GM23338 (cell line): ENCODE measurements at regions not wholly inside any gene's neighbourhood (a gene's known extent, or its start where the extent isn't known, plus 50 kb on each side); places are given as distances from the start of the nearest gene placed in this dataset.

ENCODE experiments used
- ATAC-seq: fragments of 200-7000 bp; cut with Tn5 transposase; 3 replicates; pipeline ENCODE4 v1.9.1; 2020
- DNase-seq: peaks from one replicate; pipeline ENCODE4 v3.0.0-alpha.2; 2015; ENCODE audit warnings: low spot score
- H2AFZ ChIP-seq: fragments of 200-600 bp; sonication (generic); 2 replicates; pipeline ENCODE4 v1.8.0; 2016; ENCODE audit warnings: antibody characterized with exemption, mild to moderate bottlenecking, moderate library complexity
- H3F3A ChIP-seq: fragments of 200-600 bp; sonication (generic); replicated peaks from 2 replicates; pipeline ENCODE4 v1.8.0; 2017; ENCODE audit warnings: antibody characterized with exemption, mixed run types, low read depth
- H3K27ac ChIP-seq: fragments of 200-600 bp; sonication (generic); 2 replicates; pipeline ENCODE4 v1.6.1; 2016; ENCODE audit warnings: low read depth
- H3K27me3 ChIP-seq: fragments of 200-600 bp; sonication (generic); 2 replicates; pipeline ENCODE4 v1.8.0; 2016; ENCODE audit warnings: mild to moderate bottlenecking, mixed run types, moderate library complexity; ENCODE audit not compliant: insufficient read depth
- H3K36me3 ChIP-seq: fragments of 200-600 bp; sonication (generic); 2 replicates; pipeline ENCODE4 v1.8.0; 2016; ENCODE audit warnings: mild to moderate bottlenecking; ENCODE audit not compliant: insufficient read depth
- H3K4me1 ChIP-seq: fragments of 200-600 bp; sonication (generic); 2 replicates; pipeline ENCODE4 v1.8.0; 2016; ENCODE audit warnings: mild to moderate bottlenecking, moderate library complexity; ENCODE audit not compliant: insufficient read depth
- H3K4me2 ChIP-seq: fragments of 200-600 bp; sonication (generic); 2 replicates; pipeline ENCODE4 v1.7.1; 2017; ENCODE audit warnings: mixed run types
- H3K4me3 ChIP-seq: fragments of 200-600 bp; sonication (generic); 2 replicates; pipeline ENCODE4 v1.6.1; 2016; ENCODE audit warnings: mixed run types
- H3K79me2 ChIP-seq: fragments of 200-600 bp; sonication (generic); replicated peaks from 2 replicates; pipeline ENCODE4 v1.8.0; 2017; ENCODE audit warnings: mild to moderate bottlenecking; ENCODE audit not compliant: insufficient read depth
- H3K9me2 ChIP-seq: fragments of 200-600 bp; sonication (generic); 2 replicates; pipeline ENCODE4 v1.8.0; 2017; ENCODE audit not compliant: insufficient read depth
- H4K20me1 ChIP-seq: fragments of 200-600 bp; sonication (generic); replicated peaks from 2 replicates; pipeline ENCODE4 v1.8.0; 2017; ENCODE audit warnings: mild to moderate bottlenecking; ENCODE audit not compliant: insufficient read depth
- H3K27ac Mint-ChIP-seq: 2 replicates; pipeline ENCODE4 v1.8.0; 2020; ENCODE audit warnings: inconsistent platforms, mild to moderate bottlenecking, moderate library complexity, mixed read lengths
- H3K27me3 Mint-ChIP-seq: 3 replicates; pipeline ENCODE4 v1.8.0; 2022; ENCODE audit warnings: low read depth, mild to moderate bottlenecking, moderate library complexity, mixed read lengths, inconsistent platforms; ENCODE audit not compliant: insufficient read depth, poor library complexity
- H3K36me3 Mint-ChIP-seq: 3 replicates; pipeline ENCODE4 v1.8.0; 2021; ENCODE audit warnings: low read depth, mild to moderate bottlenecking, inconsistent platforms, moderate library complexity, mixed read lengths
- H3K4me1 Mint-ChIP-seq: 3 replicates; pipeline ENCODE4 v1.8.0; 2020; ENCODE audit warnings: mild to moderate bottlenecking, inconsistent platforms, mixed read lengths
- H3K4me3 Mint-ChIP-seq: 3 replicates; pipeline ENCODE4 v1.8.0; 2021; ENCODE audit warnings: moderate library complexity, mild to moderate bottlenecking, inconsistent platforms, mixed read lengths
- H3K9me3 Mint-ChIP-seq: 3 replicates; pipeline ENCODE4 v1.8.0; 2020; ENCODE audit warnings: moderate library complexity, mild to moderate bottlenecking, inconsistent platforms, mixed read lengths
- CREB1 ChIP-seq: fragments of 250-450 bp; sonication (Bioruptor Pico); IDR thresholded peaks from 2 replicates; pipeline ENCODE4 v1.5.0; 2020; ENCODE audit warnings: low read depth, mild to moderate bottlenecking, moderate library complexity
- EZH2 ChIP-seq: fragments of 200-600 bp; sonication (generic); IDR thresholded peaks from one replicate; pipeline ENCODE4 v1.8.0; 2017; ENCODE audit warnings: antibody characterized with exemption, mild to moderate bottlenecking, low read depth; ENCODE audit not compliant: unreplicated experiment
- EZH2phosphoT487 ChIP-seq: fragments of 200-600 bp; sonication (generic); IDR thresholded peaks from one replicate; pipeline ENCODE4 v1.8.1; 2018; ENCODE audit warnings: antibody characterized with exemption; ENCODE audit not compliant: unreplicated experiment
- JUNB ChIP-seq: IDR thresholded peaks from one replicate; pipeline ENCODE4 v1.6.1; 2016; ENCODE audit warnings: antibody characterized with exemption; ENCODE audit not compliant: unreplicated experiment
- NANOG ChIP-seq: IDR thresholded peaks from 2 replicates; pipeline ENCODE4 v1.6.1; 2016; ENCODE audit warnings: antibody characterized with exemption, borderline replicate concordance
- POLR2AphosphoS5 ChIP-seq: IDR thresholded peaks from 2 replicates; pipeline ENCODE4 v1.6.1; 2016; ENCODE audit warnings: antibody characterized with exemption, low read depth
- STAT1 ChIP-seq: IDR thresholded peaks from one replicate; pipeline ENCODE4 v1.6.1; 2016; ENCODE audit warnings: antibody characterized with exemption; ENCODE audit not compliant: unreplicated experiment
- TF ChIP-seq, protein P1 (sequence below): fragments of 250-450 bp; sonication (Bioruptor Pico); IDR thresholded peaks from 2 replicates; pipeline ENCODE4 v1.5.0; 2020; ENCODE audit warnings: mild to moderate bottlenecking, moderate library complexity
- TF ChIP-seq, protein P2 (sequence below): IDR thresholded peaks from one replicate; pipeline ENCODE4 v1.6.1; 2018; ENCODE audit warnings: antibody characterized with exemption; ENCODE audit not compliant: unreplicated experiment
- TF ChIP-seq, protein P3 (sequence below), 2 experiments: fragments of 200-600 bp in 1 of 2; sonication (generic) in 1 of 2; conservative IDR thresholded peaks; 2 replicates each; pipeline versions ENCODE4 v1.5.1 to v1.6.1; 2016 to 2017; ENCODE audit warnings: antibody characterized with exemption in 2 of 2, low read depth in 2 of 2, mild to moderate bottlenecking in 2 of 2, moderate library complexity in 1 of 2

DNA sequence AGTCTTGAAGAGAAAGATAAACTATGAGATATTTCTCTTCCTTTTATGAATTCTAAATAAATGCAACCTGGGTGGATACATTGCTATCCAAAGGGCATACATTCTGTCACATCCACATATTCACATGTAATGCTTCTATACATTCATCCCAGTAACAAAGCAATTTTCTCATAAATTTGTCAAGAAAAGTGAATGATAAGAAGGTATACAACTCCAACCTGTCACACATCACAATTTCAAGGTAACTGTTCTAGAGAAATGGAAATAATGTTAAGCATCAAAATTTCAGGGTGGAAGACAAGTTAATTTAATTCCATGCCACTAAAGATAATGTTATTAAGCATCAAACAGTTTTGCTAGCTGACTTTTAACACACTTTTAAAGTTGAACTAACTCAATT is 212.9 kb downstream of the SYT10 start (continued):
- TF ChIP-seq, protein P1, sequence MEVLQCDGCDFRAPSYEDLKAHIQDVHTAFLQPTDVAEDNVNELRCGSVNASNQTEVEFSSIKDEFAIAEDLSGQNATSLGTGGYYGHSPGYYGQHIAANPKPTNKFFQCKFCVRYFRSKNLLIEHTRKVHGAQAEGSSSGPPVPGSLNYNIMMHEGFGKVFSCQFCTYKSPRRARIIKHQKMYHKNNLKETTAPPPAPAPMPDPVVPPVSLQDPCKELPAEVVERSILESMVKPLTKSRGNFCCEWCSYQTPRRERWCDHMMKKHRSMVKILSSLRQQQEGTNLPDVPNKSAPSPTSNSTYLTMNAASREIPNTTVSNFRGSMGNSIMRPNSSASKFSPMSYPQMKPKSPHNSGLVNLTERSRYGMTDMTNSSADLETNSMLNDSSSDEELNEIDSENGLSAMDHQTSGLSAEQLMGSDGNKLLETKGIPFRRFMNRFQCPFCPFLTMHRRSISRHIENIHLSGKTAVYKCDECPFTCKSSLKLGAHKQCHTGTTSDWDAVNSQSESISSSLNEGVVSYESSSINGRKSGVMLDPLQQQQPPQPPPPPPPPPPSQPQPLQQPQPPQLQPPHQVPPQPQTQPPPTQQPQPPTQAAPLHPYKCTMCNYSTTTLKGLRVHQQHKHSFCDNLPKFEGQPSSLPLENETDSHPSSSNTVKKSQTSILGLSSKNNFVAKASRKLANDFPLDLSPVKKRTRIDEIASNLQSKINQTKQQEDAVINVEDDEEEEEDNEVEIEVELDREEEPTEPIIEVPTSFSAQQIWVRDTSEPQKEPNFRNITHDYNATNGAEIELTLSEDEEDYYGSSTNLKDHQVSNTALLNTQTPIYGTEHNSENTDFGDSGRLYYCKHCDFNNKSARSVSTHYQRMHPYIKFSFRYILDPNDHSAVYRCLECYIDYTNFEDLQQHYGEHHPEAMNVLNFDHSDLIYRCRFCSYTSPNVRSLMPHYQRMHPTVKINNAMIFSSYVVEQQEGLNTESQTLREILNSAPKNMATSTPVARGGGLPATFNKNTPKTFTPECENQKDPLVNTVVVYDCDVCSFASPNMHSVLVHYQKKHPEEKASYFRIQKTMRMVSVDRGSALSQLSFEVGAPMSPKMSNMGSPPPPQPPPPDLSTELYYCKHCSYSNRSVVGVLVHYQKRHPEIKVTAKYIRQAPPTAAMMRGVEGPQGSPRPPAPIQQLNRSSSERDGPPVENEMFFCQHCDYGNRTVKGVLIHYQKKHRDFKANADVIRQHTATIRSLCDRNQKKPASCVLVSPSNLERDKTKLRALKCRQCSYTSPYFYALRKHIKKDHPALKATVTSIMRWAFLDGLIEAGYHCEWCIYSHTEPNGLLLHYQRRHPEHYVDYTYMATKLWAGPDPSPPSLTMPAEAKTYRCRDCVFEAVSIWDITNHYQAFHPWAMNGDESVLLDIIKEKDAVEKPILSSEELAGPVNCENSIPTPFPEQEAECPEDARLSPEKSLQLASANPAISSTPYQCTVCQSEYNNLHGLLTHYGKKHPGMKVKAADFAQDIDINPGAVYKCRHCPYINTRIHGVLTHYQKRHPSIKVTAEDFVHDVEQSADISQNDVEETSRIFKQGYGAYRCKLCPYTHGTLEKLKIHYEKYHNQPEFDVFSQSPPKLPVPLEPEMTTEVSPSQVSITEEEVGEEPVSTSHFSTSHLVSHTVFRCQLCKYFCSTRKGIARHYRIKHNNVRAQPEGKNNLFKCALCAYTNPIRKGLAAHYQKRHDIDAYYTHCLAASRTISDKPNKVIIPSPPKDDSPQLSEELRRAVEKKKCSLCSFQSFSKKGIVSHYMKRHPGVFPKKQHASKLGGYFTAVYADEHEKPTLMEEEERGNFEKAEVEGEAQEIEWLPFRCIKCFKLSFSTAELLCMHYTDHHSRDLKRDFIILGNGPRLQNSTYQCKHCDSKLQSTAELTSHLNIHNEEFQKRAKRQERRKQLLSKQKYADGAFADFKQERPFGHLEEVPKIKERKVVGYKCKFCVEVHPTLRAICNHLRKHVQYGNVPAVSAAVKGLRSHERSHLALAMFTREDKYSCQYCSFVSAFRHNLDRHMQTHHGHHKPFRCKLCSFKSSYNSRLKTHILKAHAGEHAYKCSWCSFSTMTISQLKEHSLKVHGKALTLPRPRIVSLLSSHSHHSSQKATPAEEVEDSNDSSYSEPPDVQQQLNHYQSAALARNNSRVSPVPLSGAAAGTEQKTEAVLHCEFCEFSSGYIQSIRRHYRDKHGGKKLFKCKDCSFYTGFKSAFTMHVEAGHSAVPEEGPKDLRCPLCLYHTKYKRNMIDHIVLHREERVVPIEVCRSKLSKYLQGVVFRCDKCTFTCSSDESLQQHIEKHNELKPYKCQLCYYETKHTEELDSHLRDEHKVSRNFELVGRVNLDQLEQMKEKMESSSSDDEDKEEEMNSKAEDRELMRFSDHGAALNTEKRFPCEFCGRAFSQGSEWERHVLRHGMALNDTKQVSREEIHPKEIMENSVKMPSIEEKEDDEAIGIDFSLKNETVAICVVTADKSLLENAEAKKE, result no peak
- TF ChIP-seq POLR2AphosphoS5, result no peak
- TF ChIP-seq EZH2, result no peak
- TF ChIP-seq, protein P2, sequence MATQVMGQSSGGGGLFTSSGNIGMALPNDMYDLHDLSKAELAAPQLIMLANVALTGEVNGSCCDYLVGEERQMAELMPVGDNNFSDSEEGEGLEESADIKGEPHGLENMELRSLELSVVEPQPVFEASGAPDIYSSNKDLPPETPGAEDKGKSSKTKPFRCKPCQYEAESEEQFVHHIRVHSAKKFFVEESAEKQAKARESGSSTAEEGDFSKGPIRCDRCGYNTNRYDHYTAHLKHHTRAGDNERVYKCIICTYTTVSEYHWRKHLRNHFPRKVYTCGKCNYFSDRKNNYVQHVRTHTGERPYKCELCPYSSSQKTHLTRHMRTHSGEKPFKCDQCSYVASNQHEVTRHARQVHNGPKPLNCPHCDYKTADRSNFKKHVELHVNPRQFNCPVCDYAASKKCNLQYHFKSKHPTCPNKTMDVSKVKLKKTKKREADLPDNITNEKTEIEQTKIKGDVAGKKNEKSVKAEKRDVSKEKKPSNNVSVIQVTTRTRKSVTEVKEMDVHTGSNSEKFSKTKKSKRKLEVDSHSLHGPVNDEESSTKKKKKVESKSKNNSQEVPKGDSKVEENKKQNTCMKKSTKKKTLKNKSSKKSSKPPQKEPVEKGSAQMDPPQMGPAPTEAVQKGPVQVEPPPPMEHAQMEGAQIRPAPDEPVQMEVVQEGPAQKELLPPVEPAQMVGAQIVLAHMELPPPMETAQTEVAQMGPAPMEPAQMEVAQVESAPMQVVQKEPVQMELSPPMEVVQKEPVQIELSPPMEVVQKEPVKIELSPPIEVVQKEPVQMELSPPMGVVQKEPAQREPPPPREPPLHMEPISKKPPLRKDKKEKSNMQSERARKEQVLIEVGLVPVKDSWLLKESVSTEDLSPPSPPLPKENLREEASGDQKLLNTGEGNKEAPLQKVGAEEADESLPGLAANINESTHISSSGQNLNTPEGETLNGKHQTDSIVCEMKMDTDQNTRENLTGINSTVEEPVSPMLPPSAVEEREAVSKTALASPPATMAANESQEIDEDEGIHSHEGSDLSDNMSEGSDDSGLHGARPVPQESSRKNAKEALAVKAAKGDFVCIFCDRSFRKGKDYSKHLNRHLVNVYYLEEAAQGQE, result no peak
- no peak for TF ChIP-seq STAT1

DNA sequence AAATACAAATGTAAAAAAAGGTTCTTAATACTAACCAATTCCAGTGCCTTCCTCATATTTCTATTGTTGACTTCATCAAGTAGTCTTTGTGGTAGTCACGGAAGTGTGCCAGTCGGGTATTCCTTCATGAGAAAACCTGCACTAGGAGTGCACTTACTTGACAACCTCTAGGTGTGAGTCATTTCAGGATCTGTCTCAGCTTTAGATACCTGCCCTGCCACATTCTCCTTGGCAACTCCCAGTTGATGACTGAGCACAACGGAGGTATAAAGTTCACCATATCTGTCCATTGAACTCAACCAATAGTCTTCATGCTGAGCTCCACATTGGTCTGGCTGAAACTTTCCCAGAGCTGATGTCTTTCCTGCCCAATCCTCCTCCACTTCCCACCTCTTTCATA is 215.7 kb downstream of the SYT10 start:
- Mint-ChIP-seq H3K36me3 (peaks cover 12% of the 10 kb centered on the region; the same call in 2 of the 3 replicates), H3K4me3 (no peak overlapping the region), H3K4me1 (no peaks in the 10 kb centered on the region), H3K9me3 (peaks cover 31% of the 10 kb centered on the region), H3K27me3 (no peaks in the 10 kb centered on the region), H3K27ac (no peak overlapping the region)
- H3K9me2 ChIP-seq, result no peaks in the 10 kb centered on the region; the same call in 1 of the 2 replicates
- H3K4me2 ChIP-seq, result no peak overlapping the region
- no peaks in the 10 kb centered on the region for H3K27me3 ChIP-seq
- no peaks in the 10 kb centered on the region for H3K79me2 ChIP-seq
- H3K27ac ChIP-seq, result no peak overlapping the region
- H3K4me1 ChIP-seq, result no peaks in the 10 kb centered on the region
- no peaks in the 10 kb centered on the region for H4K20me1 ChIP-seq
- H3K36me3 ChIP-seq, result no peaks in the 10 kb centered on the region
- no peak overlapping the region for H3K4me3 ChIP-seq
- ATAC-seq (no peak), DNase-seq (no peak)
- no peak overlapping the region for H2AFZ ChIP-seq
- H3F3A ChIP-seq, result no peaks in the 10 kb centered on the region
- TF ChIP-seq EZH2phosphoT487, result no peak
- TF ChIP-seq CREB1, result no peak
- no peak for TF ChIP-seq NANOG
- no peak for TF ChIP-seq STAT1
- TF ChIP-seq JUNB, result no peak
- TF ChIP-seq, protein P3, sequence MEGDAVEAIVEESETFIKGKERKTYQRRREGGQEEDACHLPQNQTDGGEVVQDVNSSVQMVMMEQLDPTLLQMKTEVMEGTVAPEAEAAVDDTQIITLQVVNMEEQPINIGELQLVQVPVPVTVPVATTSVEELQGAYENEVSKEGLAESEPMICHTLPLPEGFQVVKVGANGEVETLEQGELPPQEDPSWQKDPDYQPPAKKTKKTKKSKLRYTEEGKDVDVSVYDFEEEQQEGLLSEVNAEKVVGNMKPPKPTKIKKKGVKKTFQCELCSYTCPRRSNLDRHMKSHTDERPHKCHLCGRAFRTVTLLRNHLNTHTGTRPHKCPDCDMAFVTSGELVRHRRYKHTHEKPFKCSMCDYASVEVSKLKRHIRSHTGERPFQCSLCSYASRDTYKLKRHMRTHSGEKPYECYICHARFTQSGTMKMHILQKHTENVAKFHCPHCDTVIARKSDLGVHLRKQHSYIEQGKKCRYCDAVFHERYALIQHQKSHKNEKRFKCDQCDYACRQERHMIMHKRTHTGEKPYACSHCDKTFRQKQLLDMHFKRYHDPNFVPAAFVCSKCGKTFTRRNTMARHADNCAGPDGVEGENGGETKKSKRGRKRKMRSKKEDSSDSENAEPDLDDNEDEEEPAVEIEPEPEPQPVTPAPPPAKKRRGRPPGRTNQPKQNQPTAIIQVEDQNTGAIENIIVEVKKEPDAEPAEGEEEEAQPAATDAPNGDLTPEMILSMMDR (conservative IDR thresholded peaks at IDR 0.05; ENCODE audit: low read depth in 2 of 2), result no peak
- TF ChIP-seq, protein P2, result no peak
